MCF 10A (cell line): ENCODE measurements at regions not wholly inside any gene's neighbourhood (a gene's known extent, or its start where the extent isn't known, plus 50 kb on each side); places are given as distances from the start of the nearest gene placed in this dataset.

Experiments used
- BruUV-seq: library from RNA; stranded (reverse); fragments of 400-500 nt; replicated peaks from 2 replicates; lab custom pipeline; 2021; lab: Mats Ljungman, UMichigan
- CTCF ChIA-PET: fragments of 300-600 bp; sonication (Branson Sonifier 250); formaldehyde crosslinking; extraction: SDS; loops from one replicate; lab custom pipeline; 2021; ENCODE audit warnings: antibody characterized with exemption, inconsistent platforms; lab: Yijun Ruan, JAX
- POLR2A ChIA-PET: fragments of 300-600, 350-650 bp; sonication (Branson Sonifier 250); formaldehyde crosslinking; extraction: SDS; loops from one replicate; lab custom pipeline; 2020; ENCODE audit warnings: antibody characterized with exemption, inconsistent platforms; lab: Yijun Ruan, JAX
- DNase-seq: peaks from one replicate; pipeline ENCODE4 v3.0.0-alpha.2; 2018; ENCODE audit not compliant: unreplicated experiment
- H3K27ac Mint-ChIP-seq: one replicate; pipeline ENCODE4 v1.8.0; 2022; ENCODE audit warnings: mild to moderate bottlenecking, low read depth, mixed read lengths; ENCODE audit not compliant: unreplicated experiment
- H3K27me3 Mint-ChIP-seq: one replicate; pipeline ENCODE4 v1.8.0; 2022; ENCODE audit warnings: mixed read lengths; ENCODE audit not compliant: insufficient read depth, unreplicated experiment
- H3K36me3 Mint-ChIP-seq: one replicate; pipeline ENCODE4 v1.8.0; 2022; ENCODE audit warnings: mild to moderate bottlenecking, moderate library complexity, mixed read lengths; ENCODE audit not compliant: insufficient read depth, unreplicated experiment
- H3K4me1 Mint-ChIP-seq: one replicate; pipeline ENCODE4 v1.8.0; 2022; ENCODE audit warnings: mixed read lengths; ENCODE audit not compliant: insufficient read depth, unreplicated experiment
- H3K4me3 Mint-ChIP-seq: one replicate; pipeline ENCODE4 v1.8.0; 2022; ENCODE audit warnings: mild to moderate bottlenecking, moderate library complexity, mixed read lengths; ENCODE audit not compliant: unreplicated experiment
- H3K9me3 Mint-ChIP-seq: one replicate; pipeline ENCODE4 v1.8.0; 2022; ENCODE audit warnings: mixed read lengths; ENCODE audit not compliant: unreplicated experiment
- CTCF ChIP-seq: fragments of 200-600 bp; IDR thresholded peaks from one replicate; pipeline ENCODE4 v1.8.0; 2022; ENCODE audit warnings: antibody characterized with exemption, mild to moderate bottlenecking; ENCODE audit not compliant: unreplicated experiment
- intact Hi-C: fragments of 100-400 bp; cut with micrococcal nuclease; formaldehyde crosslinking; loops from 2 replicates; pipeline ENCODE4 v1.14.1; 2022

- TF ChIP-seq CTCF, result no peak
- intact Hi-C loops, result no loop called here
- no peak overlapping the region for H3K27ac Mint-ChIP-seq
- H3K4me3 Mint-ChIP-seq, result no peak overlapping the region
- BruUV-seq, result no TSS peak
- no peaks in the 10 kb centered on the region for H3K27me3 Mint-ChIP-seq
- ChIA-PET POLR2A (no interaction called here), CTCF (interaction anchor here (0.6 kb wide), 1 partner anchor 325 kb away, joined by 5 read pairs; no protein-coding TSS in a partner anchor)
- H3K9me3 Mint-ChIP-seq, result no peaks in the 10 kb centered on the region
- peaks cover 11% of the 10 kb centered on the region for H3K4me1 Mint-ChIP-seq
- no peaks in the 10 kb centered on the region for H3K36me3 Mint-ChIP-seq
- no peak for DNase-seq
These were observed 209.9 kb downstream of the ARL4C start for GRCh38 chr2:234286956-234287355.

- Mint-ChIP-seq H3K36me3 (no peaks in the 10 kb centered on the region), H3K27ac (no peak overlapping the region), H3K4me3 (no peak overlapping the region), H3K27me3 (no peaks in the 10 kb centered on the region), H3K9me3 (no peaks in the 10 kb centered on the region), H3K4me1 (peaks cover 5% of the 10 kb centered on the region)
- DNase-seq, result no peak
- ChIA-PET POLR2A (interaction anchor here (2.1 kb wide), 1 partner anchor 17 kb away, joined by 6 read pairs; no protein-coding TSS in a partner anchor), CTCF (interaction anchor here (0.6 kb wide), 1 partner anchor 12 kb away, joined by 3 read pairs; no protein-coding TSS in a partner anchor)
- TF ChIP-seq CTCF, result no peak
- BruUV-seq, result no TSS peak
- intact Hi-C loops, result no loop called here
These were observed 210.7 kb downstream of the ARL4C start for GRCh38 chr2:234286118-234286598.

GRCh38 chr2:234285541-234285940 is 211.3 kb downstream of the ARL4C start:
- TF ChIP-seq CTCF, result no peak
- H3K27ac Mint-ChIP-seq, result no peak overlapping the region
- H3K9me3 Mint-ChIP-seq, result no peaks in the 10 kb centered on the region
- no peak for DNase-seq
- H3K36me3 Mint-ChIP-seq, result no peaks in the 10 kb centered on the region
- ChIA-PET POLR2A (interaction anchor here (1.1 to 2.1 kb wide), 2 partner anchors 16 to 147 kb away, joined by 5 to 6 read pairs; no protein-coding TSS in a partner anchor), CTCF (interaction anchor here (0.6 kb wide), 1 partner anchor 12 kb away, joined by 3 read pairs; no protein-coding TSS in a partner anchor)
- intact Hi-C loops, result no loop called here
- H3K4me1 Mint-ChIP-seq, result peaks cover 5% of the 10 kb centered on the region
- H3K27me3 Mint-ChIP-seq, result no peaks in the 10 kb centered on the region
- BruUV-seq, result no TSS peak
- no peak overlapping the region for H3K4me3 Mint-ChIP-seq

- POLR2A ChIA-PET, result no interaction called here
- no peak for DNase-seq
- Mint-ChIP-seq H3K4me3 (no peak overlapping the region), H3K27me3 (no peaks in the 10 kb centered on the region), H3K36me3 (no peaks in the 10 kb centered on the region), H3K27ac (no peak overlapping the region), H3K4me1 (no peaks in the 10 kb centered on the region), H3K9me3 (no peaks in the 10 kb centered on the region)
- intact Hi-C loops, result no loop called here
- no peak for TF ChIP-seq CTCF
- no TSS peak for BruUV-seq
- CTCF ChIA-PET, result interaction anchor here (0.9 kb wide), 1 partner anchor 10 kb away, joined by 8 read pairs; no protein-coding TSS in a partner anchor
These were observed 217.2 kb downstream of the ARL4C start for GRCh38 chr2:234279637-234280036.
